ENCODE measurements at regions not wholly inside any gene's neighbourhood (a gene's known extent, or its start where the extent isn't known, plus 50 kb on each side); places are given as distances from the start of the nearest gene placed in this dataset.
"Not testable (repeated sequence)": the region's sequence is repeated elsewhere in the genome, so short reads cannot be mapped to it uniquely, and the experiment has no call there.

DNA sequence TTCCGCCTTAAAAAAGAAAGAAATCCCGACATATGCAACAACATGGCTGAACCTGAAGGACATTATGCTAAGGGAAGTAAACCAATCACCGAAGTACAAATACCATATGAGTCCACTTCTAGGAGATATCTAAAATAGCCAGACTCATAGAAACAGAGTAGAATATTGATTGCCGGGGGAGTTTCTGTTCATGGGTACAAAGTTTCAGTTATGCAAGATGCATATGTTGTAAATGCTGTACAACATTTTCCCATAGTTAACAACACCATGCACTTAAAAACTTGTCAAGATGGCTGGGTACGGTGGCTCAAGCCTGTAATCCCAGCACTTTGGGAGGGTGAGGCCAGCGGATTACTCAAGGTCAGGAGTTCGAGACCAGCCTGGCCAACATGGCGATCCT is 251.5 kb upstream of the EEF2KMT start:
- DNase-seq (ENCODE audit: low spot score), result no peak
- intact Hi-C loops (cut with DNase I), result no loop called here

- intact Hi-C loops (cut with DNase I), result no loop called here
- no peak for DNase-seq (ENCODE audit: low spot score)
Observed at GRCh38 chr16:5347561-5347960, 250.0 kb upstream of the EEF2KMT start.

DNA sequence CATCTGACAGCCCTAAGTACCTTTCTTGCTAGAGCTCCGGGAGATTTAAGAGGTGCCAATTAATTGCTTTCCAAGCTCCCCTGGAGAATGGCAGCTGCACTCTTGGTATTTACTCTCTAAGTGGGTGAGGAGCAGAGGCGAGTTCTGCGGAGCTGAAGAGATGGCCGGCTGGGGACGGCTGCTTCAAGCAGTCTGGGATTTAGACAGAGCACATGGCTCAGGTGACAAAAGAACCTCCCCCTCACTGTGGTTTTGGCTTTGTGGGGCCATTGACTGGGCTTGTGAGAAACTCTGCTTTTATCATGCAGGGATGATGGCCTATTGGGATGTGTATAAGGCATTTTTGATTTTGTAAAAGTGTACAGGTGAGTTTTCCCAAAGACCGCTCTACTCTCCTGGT is 239.3 kb upstream of the EEF2KMT start:
- intact Hi-C loops (cut with DNase I), result no loop called here
- DNase-seq (ENCODE audit: low spot score), result no peak

DNA sequence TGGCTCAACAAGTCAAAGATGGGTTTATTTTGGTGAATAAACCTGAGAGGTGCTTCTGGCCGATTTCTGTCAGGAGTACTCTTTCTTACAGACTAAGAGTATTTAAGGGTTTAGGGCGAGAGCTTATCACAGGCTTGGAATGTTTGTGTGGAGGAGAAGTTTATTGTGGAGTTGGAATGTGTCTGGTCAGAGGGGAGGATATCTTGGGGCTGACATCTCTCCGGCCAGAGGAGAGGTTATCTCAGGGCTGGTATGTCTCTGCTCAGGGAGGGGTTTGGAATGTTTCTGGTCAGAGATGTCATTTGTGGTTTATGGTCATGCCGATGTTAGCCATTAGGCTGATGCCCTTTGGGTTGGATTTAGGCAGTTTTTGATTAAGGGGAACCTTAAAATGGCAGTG is 236.4 kb upstream of the EEF2KMT start:
- intact Hi-C loops (cut with DNase I), result no loop called here
- DNase-seq (ENCODE audit: low spot score), result no peak

DNA sequence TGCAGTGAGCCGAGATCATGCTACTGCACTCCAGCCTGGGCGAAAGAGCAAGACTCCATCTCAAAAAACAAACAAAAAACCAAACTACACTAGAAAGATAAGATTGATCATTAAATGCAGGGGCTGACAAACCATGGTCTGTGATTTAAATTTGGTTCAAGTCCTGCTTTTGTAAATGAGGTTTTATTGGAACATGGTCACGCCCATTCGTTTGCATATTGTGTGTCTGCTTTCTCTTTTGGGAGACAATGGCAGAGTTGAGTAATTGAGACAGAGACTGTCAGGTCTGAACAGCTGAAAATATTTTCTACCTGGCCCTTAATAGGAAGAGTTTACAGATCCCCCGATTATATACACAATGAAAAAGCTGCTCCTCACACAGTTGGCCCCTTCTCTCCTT is 235.5 kb upstream of the EEF2KMT start:
- intact Hi-C loops (cut with DNase I), result no loop called here
- DNase-seq (ENCODE audit: low spot score), result no peak

DNA sequence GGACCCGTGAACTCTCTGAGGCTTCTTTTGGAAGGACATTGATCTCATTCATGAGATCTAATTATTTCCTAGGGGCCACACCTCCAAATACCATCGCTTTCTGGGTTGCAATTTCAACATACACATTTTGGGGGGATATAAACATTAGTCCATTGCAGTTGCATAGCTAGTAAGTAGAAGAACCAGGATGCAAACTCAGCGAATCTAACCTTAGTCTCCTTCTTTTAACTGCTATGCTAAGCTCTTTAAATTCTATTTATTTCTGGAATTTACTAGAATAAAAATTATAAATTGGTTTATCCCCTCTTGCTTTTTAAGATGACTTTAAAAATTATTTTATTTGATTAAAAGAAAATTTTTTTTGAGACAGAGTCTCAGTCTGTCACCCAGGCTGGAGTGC is 232.5 kb upstream of the EEF2KMT start:
- DNase-seq (ENCODE audit: low spot score), result no peak
- intact Hi-C loops (cut with DNase I), result no loop called here

- DNase-seq (ENCODE audit: low spot score), result no peak
- intact Hi-C loops (cut with DNase I), result no loop called here
Observed at GRCh38 chr16:5328546-5328945, 231.0 kb upstream of the EEF2KMT start.

DNA sequence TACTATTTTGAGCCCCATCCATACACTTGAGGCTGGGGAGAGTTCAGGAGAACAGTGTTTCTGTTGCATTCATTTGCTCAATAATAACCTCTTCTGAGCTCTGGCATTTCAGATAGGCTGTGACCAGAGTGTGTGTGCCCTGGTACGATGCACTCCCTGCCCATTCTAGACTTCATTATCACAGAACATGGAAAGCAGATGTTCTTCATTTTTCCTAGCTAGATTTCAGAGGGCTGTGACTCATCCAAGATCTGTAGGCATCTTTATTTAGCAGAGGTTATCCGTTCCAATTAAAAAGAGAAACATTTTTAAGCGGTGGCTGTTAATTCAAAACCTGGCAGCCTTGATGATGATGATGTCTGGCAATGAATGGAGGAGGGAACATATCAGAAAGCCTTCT is 228.8 kb upstream of the EEF2KMT start:
- intact Hi-C loops (cut with DNase I), result no loop called here
- DNase-seq (ENCODE audit: low spot score), result no peak

DNA sequence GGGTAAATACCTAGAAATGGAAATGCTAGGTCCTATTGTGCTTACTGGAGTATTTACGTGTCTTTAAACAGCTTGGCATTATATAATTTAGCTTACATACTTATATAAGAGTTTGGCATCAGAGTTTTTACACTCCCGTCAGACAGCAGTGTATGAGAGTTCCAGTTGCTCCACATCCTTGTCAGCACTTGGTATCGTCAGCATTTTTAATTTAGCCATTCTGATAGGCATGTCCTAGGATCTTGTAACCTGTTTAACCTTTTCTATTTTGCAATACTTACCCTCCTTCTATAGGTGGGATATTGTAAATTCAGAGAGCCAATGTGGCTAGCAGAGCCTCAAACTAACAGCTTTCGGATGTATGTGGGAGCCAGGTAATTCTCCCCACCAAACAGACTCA is 228.3 kb upstream of the EEF2KMT start:
- intact Hi-C loops (cut with DNase I), result no loop called here
- DNase-seq (ENCODE audit: low spot score), result no peak

GRCh38 chr16:5323284-5324141 is 225.9 kb upstream of the EEF2KMT start:
- no peak for DNase-seq (ENCODE audit: low spot score)
- intact Hi-C loops (cut with DNase I), result no loop called here

GRCh38 chr16:5321930-5322329 is 224.3 kb upstream of the EEF2KMT start:
- intact Hi-C loops (cut with DNase I), result no loop called here
- DNase-seq (ENCODE audit: low spot score), result no peak

DNA sequence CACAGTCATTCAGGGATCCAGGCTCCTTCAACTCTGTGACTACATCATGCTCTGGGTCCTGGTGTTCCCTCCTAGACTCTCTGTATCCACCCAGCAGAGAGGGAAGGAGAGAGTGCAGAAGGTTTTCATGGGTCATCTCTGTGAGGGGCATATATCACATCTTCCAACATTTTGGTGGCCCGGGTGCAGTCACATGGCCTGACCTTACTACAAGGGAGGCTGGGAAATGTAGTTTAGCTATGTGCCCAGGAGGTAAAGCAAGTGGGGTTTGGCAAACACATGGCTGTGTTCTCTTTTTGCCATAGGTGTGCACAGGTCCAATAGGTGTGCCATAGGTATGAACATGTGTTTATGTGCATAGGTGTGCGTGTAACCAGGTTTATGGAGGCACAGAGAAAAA is 222.2 kb upstream of the EEF2KMT start:
- no peak for DNase-seq (ENCODE audit: low spot score)
- intact Hi-C loops (cut with DNase I), result no loop called here

DNA sequence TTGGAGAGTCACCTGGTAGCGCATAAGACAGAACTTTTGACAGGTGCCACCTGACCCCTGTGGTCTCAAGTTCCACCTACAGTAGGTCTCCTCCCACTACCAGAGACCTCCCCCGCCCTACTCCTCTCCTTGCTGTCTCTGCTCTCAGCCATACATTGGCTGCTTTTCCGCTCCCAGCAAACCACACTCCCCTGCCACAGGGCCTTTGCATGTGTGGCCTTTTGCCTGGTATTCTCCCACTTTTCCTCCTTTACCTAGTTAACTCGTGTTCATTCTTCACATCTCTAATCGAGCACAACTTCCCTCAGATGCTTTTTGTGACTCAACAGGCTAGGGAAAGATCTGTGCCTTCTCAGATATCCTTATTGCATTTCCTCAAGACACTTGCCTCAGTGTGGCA is 218.3 kb upstream of the EEF2KMT start:
- intact Hi-C loops (cut with DNase I), result no loop called here
- no peak for DNase-seq (ENCODE audit: low spot score)

DNA sequence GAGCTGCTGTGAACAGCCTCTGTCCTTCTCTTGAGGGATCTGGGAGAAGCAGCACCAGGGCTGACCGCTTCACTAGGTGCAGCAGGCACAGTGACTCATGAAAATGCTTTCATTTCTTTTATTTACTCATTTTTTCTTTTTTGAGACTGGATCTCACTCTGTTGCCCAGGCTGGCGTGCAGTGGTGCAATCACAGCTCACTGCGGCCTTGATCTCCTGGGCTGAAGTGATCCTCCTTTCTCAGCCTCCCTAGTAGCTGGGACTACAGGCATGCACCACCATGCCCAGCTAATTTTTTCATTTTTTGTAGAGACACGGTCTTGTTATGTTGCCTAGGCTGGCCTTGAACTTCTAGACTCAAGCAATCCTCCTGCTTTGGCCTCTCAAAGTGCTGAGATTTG is 216.8 kb upstream of the EEF2KMT start:
- no peak for DNase-seq (ENCODE audit: low spot score)
- intact Hi-C loops (cut with DNase I), result no loop called here

DNA sequence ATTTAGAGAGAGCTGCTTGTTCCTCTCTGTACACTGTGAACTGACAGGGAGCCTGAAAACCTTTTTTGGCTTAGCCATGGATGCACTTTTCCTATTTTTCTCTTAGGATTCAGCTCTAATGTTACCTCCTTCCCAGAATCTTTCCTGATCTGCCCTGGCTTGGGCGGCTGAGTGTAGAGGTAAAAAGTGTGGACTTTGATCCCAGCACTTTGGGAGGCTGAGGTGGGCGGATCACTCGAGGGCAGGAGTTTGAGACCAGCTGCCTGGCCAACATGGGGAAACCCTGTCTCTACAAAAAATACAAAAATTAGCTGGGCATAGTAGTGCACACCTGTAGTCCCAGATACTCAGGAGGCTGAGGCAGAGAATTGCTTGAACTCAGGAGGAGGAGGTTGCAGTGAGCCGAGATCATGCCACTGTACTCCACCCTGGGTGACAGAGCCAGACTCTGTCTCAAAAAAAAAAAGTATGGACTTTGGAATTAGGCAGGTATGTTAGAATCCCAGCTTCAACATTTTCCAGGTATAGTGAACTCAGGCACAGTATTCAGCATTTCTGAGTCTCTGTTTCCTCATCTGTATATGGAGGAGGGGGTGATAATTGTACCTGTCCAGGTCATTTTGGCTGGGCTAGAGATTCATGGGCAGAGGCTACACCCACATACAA is 212.5 kb upstream of the EEF2KMT start:
- no peak for DNase-seq (ENCODE audit: low spot score)

DNA sequence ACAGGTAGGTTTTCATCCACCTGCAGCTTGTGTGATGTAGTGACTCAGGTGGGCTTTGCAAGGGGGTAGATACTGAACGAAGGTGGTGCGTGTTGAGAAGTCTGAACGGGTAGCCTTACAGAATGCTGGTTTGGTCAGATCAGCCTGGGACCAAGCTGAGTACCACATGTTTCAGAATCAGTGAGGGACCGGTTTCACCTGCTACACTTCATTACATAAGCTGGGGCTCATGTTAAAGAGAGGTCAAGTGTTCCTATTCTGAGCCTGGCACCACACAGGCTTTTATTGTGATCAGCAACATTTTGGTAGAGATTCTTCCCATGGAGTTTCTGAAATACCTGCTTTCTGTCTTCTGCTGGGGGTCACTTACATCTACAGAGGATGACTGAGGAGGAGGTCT is 207.4 kb upstream of the EEF2KMT start:
- no peak for DNase-seq (ENCODE audit: low spot score)
- intact Hi-C loops (cut with DNase I), result no loop called here

More for the DNA sequence above, 212.5 kb upstream of the EEF2KMT start:
- intact Hi-C loops (cut with DNase I), result no loop called here

- intact Hi-C loops (cut with DNase I), result no loop called here
- no peak for DNase-seq (ENCODE audit: low spot score)
Observed at GRCh38 chr16:5302372-5303114, 204.9 kb upstream of the EEF2KMT start.

DNA sequence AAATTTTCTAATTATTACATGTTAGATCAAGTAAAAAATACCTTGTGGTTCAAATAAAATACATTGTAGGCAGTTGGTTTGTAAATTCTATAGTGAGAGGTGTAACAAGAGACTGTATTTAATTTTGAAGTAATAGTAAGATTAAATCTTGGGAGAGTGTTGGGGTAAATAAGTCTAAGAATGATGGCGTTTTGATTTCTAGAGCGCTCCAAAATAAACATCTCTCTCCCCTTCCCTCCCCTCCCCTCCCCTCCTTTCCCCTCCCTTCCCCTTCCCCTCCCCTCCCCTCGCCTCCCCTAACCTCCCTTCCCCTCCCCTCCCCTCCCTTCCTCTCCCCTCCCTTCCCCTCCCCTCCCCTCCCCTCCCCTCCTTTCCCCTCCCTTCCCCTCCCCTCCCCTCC is 200.6 kb upstream of the EEF2KMT start:
- intact Hi-C loops (cut with DNase I), result no loop called here
- DNase-seq (ENCODE audit: low spot score), result no peak

GRCh38 chr16:5296176-5296575 is 198.6 kb upstream of the EEF2KMT start:
- intact Hi-C loops (cut with DNase I), result no loop called here
- no peak for DNase-seq (ENCODE audit: low spot score)

DNA sequence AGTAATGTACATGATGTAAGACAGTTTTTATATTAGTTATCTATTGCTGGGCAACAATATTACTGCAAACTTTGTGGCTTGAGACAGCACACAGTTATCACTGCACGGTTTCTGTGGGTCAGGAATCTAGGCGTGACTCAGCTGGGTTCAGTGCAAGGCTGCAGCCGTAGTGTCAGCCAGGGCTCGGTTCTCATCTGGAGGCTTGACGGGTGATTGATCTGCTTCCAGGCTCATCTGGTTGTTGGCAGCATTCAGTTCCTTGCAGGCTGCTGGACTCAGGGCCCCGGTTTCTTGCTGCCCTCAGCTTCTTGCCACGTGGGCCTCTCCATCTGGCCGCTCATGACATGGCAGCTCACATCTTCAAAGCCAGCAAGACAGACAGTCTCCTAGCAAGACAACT is 197.7 kb upstream of the EEF2KMT start:
- DNase-seq (ENCODE audit: low spot score); intact Hi-C loops (cut with DNase I): not testable (repeated sequence)

- DNase-seq (ENCODE audit: low spot score); intact Hi-C loops (cut with DNase I): not testable (repeated sequence)
Observed at GRCh38 chr16:5282152-5282551, 184.6 kb upstream of the EEF2KMT start.

Data from cardiac septum (tissue), 1 donor.